OCI-LY1 (cell line): ENCODE measurements at regions not wholly inside any gene's neighbourhood (a gene's known extent, or its start where the extent isn't known, plus 50 kb on each side); places are given as distances from the start of the nearest gene placed in this dataset.

Experiments used
- H2AFZ ChIP-seq: fragments of 200-600 bp; sonication (generic), shearing (Covaris generic); 2 replicates; pipeline ENCODE4 v1.6.0; 2014; ENCODE audit warnings: antibody characterized with exemption, mild to moderate bottlenecking, low read length
- H3F3A ChIP-seq: fragments of 200-600 bp; sonication (generic), shearing (Covaris generic); 2 replicates; pipeline ENCODE4 v1.6.0; 2014; ENCODE audit warnings: mild to moderate bottlenecking, antibody characterized with exemption, low read length, moderate library complexity; ENCODE audit not compliant: insufficient read depth
- H3K27ac ChIP-seq: fragments of 200-600 bp; sonication (generic); 2 replicates; pipeline ENCODE4 v1.5.1; 2014; ENCODE audit warnings: low read length, mixed run types, mild to moderate bottlenecking, low read depth; ENCODE audit not compliant: poor library complexity, severe bottlenecking
- H3K27me3 ChIP-seq: fragments of 200-600 bp; sonication (generic); 2 replicates; pipeline ENCODE4 v1.6.0; 2014; ENCODE audit warnings: antibody characterized with exemption, mild to moderate bottlenecking, low read length, moderate library complexity; ENCODE audit not compliant: insufficient read depth
- H3K36me3 ChIP-seq: fragments of 200-600 bp; sonication (generic); 2 replicates; pipeline ENCODE4 v1.6.1; 2014; ENCODE audit warnings: mild to moderate bottlenecking, antibody characterized with exemption, low read length, moderate library complexity, mixed read lengths; ENCODE audit not compliant: insufficient read depth
- H3K4me1 ChIP-seq: fragments of 200-600 bp; sonication (generic); 2 replicates; pipeline ENCODE4 v1.5.1; 2014; ENCODE audit warnings: mild to moderate bottlenecking, low read length, moderate library complexity; ENCODE audit not compliant: insufficient read depth, severe bottlenecking
- H3K4me2 ChIP-seq: fragments of 200-600 bp; sonication (generic), shearing (Covaris generic); 2 replicates; pipeline ENCODE4 v1.6.1; 2014; ENCODE audit warnings: low read length
- H3K4me3 ChIP-seq: fragments of 200-600 bp; sonication (generic); 2 replicates; pipeline ENCODE4 v1.5.1; 2014; ENCODE audit warnings: low read length, low read depth, mild to moderate bottlenecking, mixed read lengths; ENCODE audit not compliant: poor library complexity, severe bottlenecking
- H3K79me2 ChIP-seq: fragments of 200-600 bp; shearing (Covaris generic); 2 replicates; pipeline ENCODE4 v1.6.1; 2016; ENCODE audit warnings: mixed run types, low read length, mixed read lengths; ENCODE audit not compliant: insufficient read depth
- H3K9ac ChIP-seq: fragments of 200-600 bp; sonication (generic), shearing (Covaris generic); 2 replicates; pipeline ENCODE4 v1.6.1; 2014; ENCODE audit warnings: mild to moderate bottlenecking, low read length, mixed read lengths
- H3K9me2 ChIP-seq: fragments of 200-600 bp; sonication (generic), shearing (Covaris generic); 2 replicates; pipeline ENCODE4 v1.6.1; 2014; ENCODE audit warnings: low read depth, mild to moderate bottlenecking, low read length, mixed read lengths
- H3K9me3 ChIP-seq: fragments of 200-600 bp; shearing (Covaris generic); 2 replicates; pipeline ENCODE4 v1.6.1; 2014; ENCODE audit warnings: low read length, mixed read lengths
- H4K20me1 ChIP-seq: fragments of 200-600 bp; sonication (generic), shearing (Covaris generic); 2 replicates; pipeline ENCODE4 v1.6.0; 2016; ENCODE audit warnings: mild to moderate bottlenecking, low read length; ENCODE audit not compliant: insufficient read depth
- EZH2 ChIP-seq: fragments of 200-600 bp; sonication (generic), shearing (Covaris generic); IDR thresholded peaks from 2 replicates; pipeline ENCODE4 v1.8.0; 2017; ENCODE audit warnings: borderline replicate concordance, mixed run types, mild to moderate bottlenecking, antibody characterized with exemption, low read length, moderate library complexity, mixed read lengths
- TF ChIP-seq, protein P1 (sequence below): fragments of 200-600 bp; sonication (generic), shearing (Covaris generic); IDR thresholded peaks from 2 replicates; pipeline ENCODE4 v1.5.1; 2017; ENCODE audit warnings: mild to moderate bottlenecking, antibody characterized with exemption, low read length, moderate library complexity, mixed read lengths

DNA sequence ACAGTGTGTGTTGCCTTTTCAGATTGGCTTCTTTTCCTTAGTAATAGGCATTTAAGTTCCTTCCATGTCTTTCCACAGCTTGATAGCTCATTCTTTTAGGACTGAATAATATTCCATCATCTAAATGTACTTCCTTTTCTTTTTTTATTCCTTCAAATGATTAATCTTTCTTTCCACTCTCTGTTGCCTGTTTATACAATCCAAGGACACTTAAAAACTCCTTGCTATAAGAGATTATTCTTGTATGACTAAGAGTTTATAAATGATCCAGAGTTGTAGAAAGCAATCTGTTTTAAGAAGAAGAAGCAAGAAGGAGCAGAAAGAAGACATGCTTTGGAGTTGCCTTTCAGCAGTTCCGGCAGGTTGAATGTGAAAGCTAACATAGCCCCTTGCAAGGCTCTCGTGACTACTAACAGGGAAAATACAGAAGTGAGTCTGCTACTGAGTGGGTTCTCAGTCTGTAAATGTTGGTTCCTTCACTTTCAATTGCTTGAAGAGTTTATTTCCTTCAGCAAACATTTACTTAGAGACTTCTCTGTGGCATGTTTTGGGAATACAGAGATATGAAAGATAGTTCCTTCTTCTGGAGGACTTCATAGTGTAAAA is 123.0 kb downstream of the PMAIP1 start:
- no peaks in the 10 kb centered on the region for H3F3A ChIP-seq
- no peaks in the 10 kb centered on the region for H3K27me3 ChIP-seq
- TF ChIP-seq EZH2 = no peak
- TF ChIP-seq, protein P1, sequence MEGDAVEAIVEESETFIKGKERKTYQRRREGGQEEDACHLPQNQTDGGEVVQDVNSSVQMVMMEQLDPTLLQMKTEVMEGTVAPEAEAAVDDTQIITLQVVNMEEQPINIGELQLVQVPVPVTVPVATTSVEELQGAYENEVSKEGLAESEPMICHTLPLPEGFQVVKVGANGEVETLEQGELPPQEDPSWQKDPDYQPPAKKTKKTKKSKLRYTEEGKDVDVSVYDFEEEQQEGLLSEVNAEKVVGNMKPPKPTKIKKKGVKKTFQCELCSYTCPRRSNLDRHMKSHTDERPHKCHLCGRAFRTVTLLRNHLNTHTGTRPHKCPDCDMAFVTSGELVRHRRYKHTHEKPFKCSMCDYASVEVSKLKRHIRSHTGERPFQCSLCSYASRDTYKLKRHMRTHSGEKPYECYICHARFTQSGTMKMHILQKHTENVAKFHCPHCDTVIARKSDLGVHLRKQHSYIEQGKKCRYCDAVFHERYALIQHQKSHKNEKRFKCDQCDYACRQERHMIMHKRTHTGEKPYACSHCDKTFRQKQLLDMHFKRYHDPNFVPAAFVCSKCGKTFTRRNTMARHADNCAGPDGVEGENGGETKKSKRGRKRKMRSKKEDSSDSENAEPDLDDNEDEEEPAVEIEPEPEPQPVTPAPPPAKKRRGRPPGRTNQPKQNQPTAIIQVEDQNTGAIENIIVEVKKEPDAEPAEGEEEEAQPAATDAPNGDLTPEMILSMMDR = no peak
- no peaks in the 10 kb centered on the region for H3K9me2 ChIP-seq
- H3K4me2 ChIP-seq = no peak overlapping the region
- no peak overlapping the region for H3K27ac ChIP-seq
- H3K4me3 ChIP-seq = no peak overlapping the region
- H2AFZ ChIP-seq = no peak overlapping the region
- no peaks in the 10 kb centered on the region for H3K4me1 ChIP-seq
- no peaks in the 10 kb centered on the region for H3K36me3 ChIP-seq
- no peaks in the 10 kb centered on the region for H3K9me3 ChIP-seq
- H3K79me2 ChIP-seq = no peaks in the 10 kb centered on the region
- H3K9ac ChIP-seq = no peak overlapping the region
- H4K20me1 ChIP-seq = no peaks in the 10 kb centered on the region

DNA sequence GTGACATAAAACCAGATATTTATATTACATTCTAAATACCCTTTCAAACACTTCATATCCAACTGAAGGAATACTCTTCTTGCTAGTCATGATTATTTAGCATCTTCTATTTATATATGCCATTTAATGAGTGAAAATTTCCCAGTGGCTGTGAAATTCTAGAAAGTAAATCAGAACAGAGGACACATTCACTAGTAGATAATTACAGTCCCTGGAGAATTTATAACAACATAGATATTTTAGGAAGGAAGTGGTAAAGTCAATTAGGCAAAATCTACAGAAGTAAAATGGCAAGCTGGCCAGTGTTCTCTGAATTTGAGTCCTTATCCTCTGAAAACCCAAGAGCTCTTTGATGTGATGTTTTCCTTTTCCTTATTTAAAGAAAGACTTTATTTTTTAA is 121.8 kb downstream of the PMAIP1 start:
- Histone ChIP-seq H3K36me3 (no peaks in the 10 kb centered on the region), H3K4me1 (no peaks in the 10 kb centered on the region)

DNA sequence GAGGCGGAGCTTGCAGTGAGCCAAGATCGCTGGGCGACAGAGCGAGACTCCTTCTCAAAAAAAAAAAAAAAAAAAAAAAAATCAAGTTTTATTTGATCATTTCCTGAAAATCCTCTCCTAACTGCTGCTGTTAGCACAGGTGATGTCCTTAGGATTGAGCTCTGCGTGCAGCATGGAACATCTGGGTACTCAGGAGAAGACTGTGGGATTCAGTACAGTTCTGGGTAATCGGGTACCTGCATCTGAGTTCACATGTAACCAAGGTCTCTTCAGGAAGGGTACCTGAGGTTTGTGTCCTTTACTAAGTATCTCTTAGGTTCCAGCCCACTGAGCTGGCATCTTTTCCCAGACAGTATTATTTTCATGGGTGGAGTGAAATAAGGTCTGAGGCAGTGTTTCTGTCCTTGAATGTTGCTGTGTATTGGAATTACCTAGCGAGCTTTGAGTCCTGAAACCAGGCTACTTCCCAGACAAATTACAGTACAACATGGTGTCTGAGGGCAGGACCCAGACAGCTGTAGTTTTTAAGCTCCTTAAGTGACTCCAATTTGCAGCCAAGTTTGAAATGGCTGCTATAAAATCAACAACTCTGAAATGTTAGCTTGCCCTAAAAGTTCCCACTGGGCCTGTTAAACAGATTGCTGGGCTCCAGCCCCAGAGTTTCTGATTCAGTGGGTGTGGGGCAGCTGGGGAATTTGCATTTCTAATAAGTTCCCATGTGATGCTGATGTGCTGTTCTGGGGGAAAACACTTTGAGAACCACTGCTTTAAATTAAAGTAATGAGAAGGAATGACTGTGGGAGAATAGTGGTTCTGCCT is 120.5 kb downstream of the PMAIP1 start:
- Histone ChIP-seq H3F3A (no peaks in the 10 kb centered on the region), H4K20me1 (no peaks in the 10 kb centered on the region), H3K9me3 (no peaks in the 10 kb centered on the region), H3K36me3 (no peaks in the 10 kb centered on the region), H3K4me3 (no peak overlapping the region), H2AFZ (no peak overlapping the region), H3K4me2 (no peak overlapping the region), H3K79me2 (no peaks in the 10 kb centered on the region), H3K9me2 (no peaks in the 10 kb centered on the region), H3K27me3 (no peaks in the 10 kb centered on the region), H3K4me1 (no peaks in the 10 kb centered on the region), H3K27ac (no peak overlapping the region), H3K9ac (no peak overlapping the region)
- TF ChIP-seq, protein P1 = no peak
- no peak for TF ChIP-seq EZH2

More for the DNA sequence above, 121.8 kb downstream of the PMAIP1 start:
- H3K9me2 ChIP-seq = no peaks in the 10 kb centered on the region
- no peaks in the 10 kb centered on the region for H3K79me2 ChIP-seq
- H3K27me3 ChIP-seq = no peaks in the 10 kb centered on the region
- H3K4me2 ChIP-seq = no peak overlapping the region
- no peaks in the 10 kb centered on the region for H3F3A ChIP-seq
- no peak overlapping the region for H3K9ac ChIP-seq
- no peaks in the 10 kb centered on the region for H3K9me3 ChIP-seq
- H4K20me1 ChIP-seq = no peaks in the 10 kb centered on the region
- H3K4me3 ChIP-seq = no peak overlapping the region
- no peak overlapping the region for H3K27ac ChIP-seq
- no peak overlapping the region for H2AFZ ChIP-seq
- no peak for TF ChIP-seq EZH2
- TF ChIP-seq, protein P1 = no peak
